ENCODE measurements at regions not wholly inside any gene's neighbourhood (a gene's known extent, or its start where the extent isn't known, plus 50 kb on each side); places are given as distances from the start of the nearest gene placed in this dataset.
"Not testable (repeated sequence)": the region's sequence is repeated elsewhere in the genome, so short reads cannot be mapped to it uniquely, and the experiment has no call there.

DNA sequence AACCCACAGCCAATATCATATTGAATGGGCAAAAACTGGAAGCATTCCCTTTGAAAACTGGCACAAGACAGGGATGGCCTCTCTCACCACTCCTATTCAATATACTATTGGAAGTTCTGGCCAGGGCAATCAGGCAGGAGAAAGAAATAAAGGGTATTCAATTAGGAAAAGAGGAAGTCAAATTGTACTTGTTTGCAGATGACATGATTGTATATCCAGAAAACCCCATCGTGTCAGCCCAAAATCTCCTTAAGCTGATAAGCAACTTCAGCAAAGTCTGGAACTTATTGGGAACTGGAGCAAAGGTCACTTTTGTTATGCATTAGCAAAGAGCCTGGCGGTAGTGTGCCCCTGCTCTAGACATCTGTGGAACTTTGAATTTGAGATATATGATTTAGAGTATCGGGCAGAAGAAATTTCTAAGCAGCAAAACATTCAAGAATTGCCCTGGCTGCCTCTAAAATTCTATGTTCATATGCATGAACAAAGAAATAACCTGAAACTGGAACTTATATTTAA is 53.4 kb upstream of the PSMA1 start:
- CTCF ChIA-PET; H3K4me1 ChIP-seq (ENCODE audit: control insufficient read depth, insufficient read depth, low read length); H3K9me3 ChIP-seq (ENCODE audit: control insufficient read depth, insufficient read depth, low read depth, low read length); DNase-seq (ENCODE audit: low read depth, low spot score); ATAC-seq; H3K4me3 ChIP-seq (ENCODE audit: low read depth in 2 of 2, low read length in 2 of 2); H3K27ac ChIP-seq (ENCODE audit: low read length); H3K27me3 ChIP-seq (ENCODE audit: control insufficient read depth, insufficient read depth, low read length); BruUV-seq (replicated peaks); intact Hi-C loops (cut with micrococcal nuclease; ENCODE audit: unreplicated experiment); in situ Hi-C loops (cut with HindIII; ENCODE audit: low pct_unique_long_range_greater_than_20kb, low sequenced_read_pairs); POLR2A ChIA-PET; H3K36me3 ChIP-seq (ENCODE audit: control insufficient read depth, insufficient read depth, low read length): not testable (repeated sequence)

DNA sequence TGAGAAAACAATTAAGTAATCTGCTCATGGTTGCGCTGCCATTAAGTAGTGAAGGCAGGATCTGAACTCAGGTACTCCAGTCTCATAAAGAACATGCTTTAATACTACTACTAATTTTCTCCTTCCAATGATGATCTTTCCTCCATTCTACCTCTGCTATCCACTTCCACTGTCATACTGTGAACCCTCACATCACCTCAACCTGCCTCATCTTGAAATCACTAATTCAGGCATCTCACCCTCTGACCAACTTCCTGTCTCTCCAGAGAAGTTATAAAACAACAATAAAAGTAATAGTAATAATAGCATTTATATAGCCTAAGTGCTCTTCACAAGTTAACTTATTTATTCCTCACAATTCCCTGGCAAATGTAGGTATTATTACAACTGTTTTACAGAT is 57.1 kb upstream of the PSMA1 start:
- intact Hi-C loops (cut with micrococcal nuclease; ENCODE audit: unreplicated experiment) (no loop called here), in situ Hi-C loops (cut with HindIII; ENCODE audit: low pct_unique_long_range_greater_than_20kb, low sequenced_read_pairs) (no loop called here)
- CTCF ChIA-PET: no interaction called here
- Histone ChIP-seq H3K27ac (ENCODE audit: low read length) (no peak overlapping the region), H3K9me3 (ENCODE audit: control insufficient read depth, insufficient read depth, low read depth, low read length) (no peaks in the 10 kb centered on the region), H3K4me3 (ENCODE audit: low read depth in 2 of 2, low read length in 2 of 2) (no peak overlapping the region), H3K27me3 (ENCODE audit: control insufficient read depth, insufficient read depth, low read length) (no peaks in the 10 kb centered on the region), H3K36me3 (ENCODE audit: control insufficient read depth, insufficient read depth, low read length) (no peaks in the 10 kb centered on the region), H3K4me1 (ENCODE audit: control insufficient read depth, insufficient read depth, low read length) (no peaks in the 10 kb centered on the region)
- DNase-seq (ENCODE audit: low read depth, low spot score): no peak
- no peak for ATAC-seq
- TF ChIP-seq, protein P1, sequence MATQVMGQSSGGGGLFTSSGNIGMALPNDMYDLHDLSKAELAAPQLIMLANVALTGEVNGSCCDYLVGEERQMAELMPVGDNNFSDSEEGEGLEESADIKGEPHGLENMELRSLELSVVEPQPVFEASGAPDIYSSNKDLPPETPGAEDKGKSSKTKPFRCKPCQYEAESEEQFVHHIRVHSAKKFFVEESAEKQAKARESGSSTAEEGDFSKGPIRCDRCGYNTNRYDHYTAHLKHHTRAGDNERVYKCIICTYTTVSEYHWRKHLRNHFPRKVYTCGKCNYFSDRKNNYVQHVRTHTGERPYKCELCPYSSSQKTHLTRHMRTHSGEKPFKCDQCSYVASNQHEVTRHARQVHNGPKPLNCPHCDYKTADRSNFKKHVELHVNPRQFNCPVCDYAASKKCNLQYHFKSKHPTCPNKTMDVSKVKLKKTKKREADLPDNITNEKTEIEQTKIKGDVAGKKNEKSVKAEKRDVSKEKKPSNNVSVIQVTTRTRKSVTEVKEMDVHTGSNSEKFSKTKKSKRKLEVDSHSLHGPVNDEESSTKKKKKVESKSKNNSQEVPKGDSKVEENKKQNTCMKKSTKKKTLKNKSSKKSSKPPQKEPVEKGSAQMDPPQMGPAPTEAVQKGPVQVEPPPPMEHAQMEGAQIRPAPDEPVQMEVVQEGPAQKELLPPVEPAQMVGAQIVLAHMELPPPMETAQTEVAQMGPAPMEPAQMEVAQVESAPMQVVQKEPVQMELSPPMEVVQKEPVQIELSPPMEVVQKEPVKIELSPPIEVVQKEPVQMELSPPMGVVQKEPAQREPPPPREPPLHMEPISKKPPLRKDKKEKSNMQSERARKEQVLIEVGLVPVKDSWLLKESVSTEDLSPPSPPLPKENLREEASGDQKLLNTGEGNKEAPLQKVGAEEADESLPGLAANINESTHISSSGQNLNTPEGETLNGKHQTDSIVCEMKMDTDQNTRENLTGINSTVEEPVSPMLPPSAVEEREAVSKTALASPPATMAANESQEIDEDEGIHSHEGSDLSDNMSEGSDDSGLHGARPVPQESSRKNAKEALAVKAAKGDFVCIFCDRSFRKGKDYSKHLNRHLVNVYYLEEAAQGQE (IDR thresholded peaks at IDR 0.05; ENCODE audit: insufficient read depth in 1 of 2, low read depth in 2 of 2, low read length in 1 of 2): no peak
- TF ChIP-seq SIN3A (IDR thresholded peaks at IDR 0.05; ENCODE audit: borderline replicate concordance, insufficient read depth, low read depth, low read length) (no peak), TCF7L2 (IDR thresholded peaks at IDR 0.05; ENCODE audit: low read depth, low read length) (no peak)
- no TSS peak for BruUV-seq (replicated peaks)
- POLR2A ChIA-PET: no interaction called here

DNA sequence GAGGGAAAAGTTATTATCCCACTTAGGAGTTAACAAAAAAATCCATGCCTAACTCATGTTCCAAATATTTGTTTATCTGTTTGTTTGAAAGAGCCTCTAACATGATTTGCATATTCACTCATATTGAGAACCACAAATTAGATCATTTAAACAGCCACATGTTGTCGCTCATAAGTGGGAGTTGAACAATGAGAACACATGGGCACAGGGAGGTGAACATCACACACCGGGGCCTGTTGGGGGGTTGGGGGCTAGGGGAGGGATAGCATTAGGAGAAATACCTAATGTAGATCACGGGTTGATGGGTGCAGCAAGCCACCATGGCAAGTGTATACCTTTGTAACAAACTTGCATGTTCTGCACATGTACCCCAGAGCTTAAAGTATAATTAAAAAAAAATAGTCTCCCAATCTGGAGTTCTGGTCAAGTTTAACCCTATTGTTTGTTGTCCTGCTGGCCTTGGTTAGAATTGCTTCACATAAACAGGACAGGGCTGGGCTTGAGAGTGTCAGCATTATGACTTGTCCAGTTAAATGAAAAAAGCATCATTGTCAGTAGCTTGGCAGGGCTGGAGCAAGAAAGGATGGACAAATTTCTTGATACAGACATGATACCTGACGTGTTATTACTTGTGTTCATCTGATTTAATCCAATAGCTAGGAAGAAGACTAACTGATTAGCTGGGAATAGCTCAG is 57.8 kb upstream of the PSMA1 start:
- Histone ChIP-seq H3K36me3 (ENCODE audit: control insufficient read depth, insufficient read depth, low read length) (no peaks in the 10 kb centered on the region), H3K27ac (ENCODE audit: low read length) (no peak overlapping the region), H3K4me3 (ENCODE audit: low read depth in 2 of 2, low read length in 2 of 2) (no peak overlapping the region), H3K27me3 (ENCODE audit: control insufficient read depth, insufficient read depth, low read length) (no peaks in the 10 kb centered on the region), H3K4me1 (ENCODE audit: control insufficient read depth, insufficient read depth, low read length) (no peaks in the 10 kb centered on the region), H3K9me3 (ENCODE audit: control insufficient read depth, insufficient read depth, low read depth, low read length) (no peaks in the 10 kb centered on the region)
- ATAC-seq (no peak), DNase-seq (ENCODE audit: low read depth, low spot score) (no peak)
- POLR2A ChIA-PET: no interaction called here
- TF ChIP-seq, protein P2, sequence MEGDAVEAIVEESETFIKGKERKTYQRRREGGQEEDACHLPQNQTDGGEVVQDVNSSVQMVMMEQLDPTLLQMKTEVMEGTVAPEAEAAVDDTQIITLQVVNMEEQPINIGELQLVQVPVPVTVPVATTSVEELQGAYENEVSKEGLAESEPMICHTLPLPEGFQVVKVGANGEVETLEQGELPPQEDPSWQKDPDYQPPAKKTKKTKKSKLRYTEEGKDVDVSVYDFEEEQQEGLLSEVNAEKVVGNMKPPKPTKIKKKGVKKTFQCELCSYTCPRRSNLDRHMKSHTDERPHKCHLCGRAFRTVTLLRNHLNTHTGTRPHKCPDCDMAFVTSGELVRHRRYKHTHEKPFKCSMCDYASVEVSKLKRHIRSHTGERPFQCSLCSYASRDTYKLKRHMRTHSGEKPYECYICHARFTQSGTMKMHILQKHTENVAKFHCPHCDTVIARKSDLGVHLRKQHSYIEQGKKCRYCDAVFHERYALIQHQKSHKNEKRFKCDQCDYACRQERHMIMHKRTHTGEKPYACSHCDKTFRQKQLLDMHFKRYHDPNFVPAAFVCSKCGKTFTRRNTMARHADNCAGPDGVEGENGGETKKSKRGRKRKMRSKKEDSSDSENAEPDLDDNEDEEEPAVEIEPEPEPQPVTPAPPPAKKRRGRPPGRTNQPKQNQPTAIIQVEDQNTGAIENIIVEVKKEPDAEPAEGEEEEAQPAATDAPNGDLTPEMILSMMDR (IDR thresholded peaks at IDR 0.05): no peak
- CTCF ChIA-PET: no interaction called here
- in situ Hi-C loops (cut with HindIII; ENCODE audit: low pct_unique_long_range_greater_than_20kb, low sequenced_read_pairs): no loop called here
- intact Hi-C loops (cut with micrococcal nuclease; ENCODE audit: unreplicated experiment): no loop called here
- no TSS peak for BruUV-seq (replicated peaks)
